GM12878 (cell line): ENCODE measurements at regions not wholly inside any gene's neighbourhood (a gene's known extent, or its start where the extent isn't known, plus 50 kb on each side); places are given as distances from the start of the nearest gene placed in this dataset.

Experiments
- ATF2 ChIP-seq: IDR thresholded peaks from 2 replicates; pipeline ENCODE4 v1.6.1; 2012; ENCODE audit warnings: low read length, inconsistent platforms
- CEBPB ChIP-seq, 2 experiments: fragments of 150-350 bp in 1 of 2; IDR thresholded peaks; 2 replicates each; pipeline ENCODE4 v1.6.1; 2012 to 2014; ENCODE audit warnings: low read depth in 2 of 2, low read length in 2 of 2, borderline replicate concordance in 1 of 2, inconsistent platforms in 1 of 2
- FOXM1 ChIP-seq: IDR thresholded peaks from 2 replicates; pipeline ENCODE4 v1.6.1; 2012; ENCODE audit warnings: low read depth, mild to moderate bottlenecking, inconsistent platforms, low read length, moderate library complexity
- JUNB ChIP-seq: IDR thresholded peaks from 2 replicates; pipeline ENCODE4 v1.6.1; 2016; ENCODE audit warnings: antibody characterized with exemption, mild to moderate bottlenecking
- TF ChIP-seq, protein P1 (sequence below), 3 experiments: IDR thresholded peaks in 2 of 3; conservative IDR thresholded peaks in 1 of 3; 2 replicates each; pipeline ENCODE4 v1.5.1; 2011; ENCODE audit warnings: low read depth in 3 of 3, low read length in 3 of 3, mild to moderate bottlenecking in 3 of 3, control low read depth in 2 of 3, moderate library complexity in 2 of 3, inconsistent platforms in 1 of 3, mixed read lengths in 1 of 3; ENCODE audit not compliant: control insufficient read depth in 2 of 3, insufficient read depth in 1 of 3; ENCODE audit errors: extremely low read depth in 1 of 3
- TF ChIP-seq, protein P2 (sequence below): fragments of 450-650 bp; IDR thresholded peaks from 2 replicates; pipeline ENCODE4 v1.6.1; 2016; ENCODE audit warnings: mild to moderate bottlenecking

GRCh38 chr2:16442971-16443370, 222.7 kb downstream of the CYRIA start:
- TF ChIP-seq FOXM1 (no peak), JUNB (no peak), ATF2 (no peak), CEBPB (IDR thresholded peaks at IDR 0.05; ENCODE audit: borderline replicate concordance in 1 of 2, low read depth in 2 of 2, low read length in 2 of 2) (no peak)
- TF ChIP-seq, protein P1, sequence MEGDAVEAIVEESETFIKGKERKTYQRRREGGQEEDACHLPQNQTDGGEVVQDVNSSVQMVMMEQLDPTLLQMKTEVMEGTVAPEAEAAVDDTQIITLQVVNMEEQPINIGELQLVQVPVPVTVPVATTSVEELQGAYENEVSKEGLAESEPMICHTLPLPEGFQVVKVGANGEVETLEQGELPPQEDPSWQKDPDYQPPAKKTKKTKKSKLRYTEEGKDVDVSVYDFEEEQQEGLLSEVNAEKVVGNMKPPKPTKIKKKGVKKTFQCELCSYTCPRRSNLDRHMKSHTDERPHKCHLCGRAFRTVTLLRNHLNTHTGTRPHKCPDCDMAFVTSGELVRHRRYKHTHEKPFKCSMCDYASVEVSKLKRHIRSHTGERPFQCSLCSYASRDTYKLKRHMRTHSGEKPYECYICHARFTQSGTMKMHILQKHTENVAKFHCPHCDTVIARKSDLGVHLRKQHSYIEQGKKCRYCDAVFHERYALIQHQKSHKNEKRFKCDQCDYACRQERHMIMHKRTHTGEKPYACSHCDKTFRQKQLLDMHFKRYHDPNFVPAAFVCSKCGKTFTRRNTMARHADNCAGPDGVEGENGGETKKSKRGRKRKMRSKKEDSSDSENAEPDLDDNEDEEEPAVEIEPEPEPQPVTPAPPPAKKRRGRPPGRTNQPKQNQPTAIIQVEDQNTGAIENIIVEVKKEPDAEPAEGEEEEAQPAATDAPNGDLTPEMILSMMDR (IDR thresholded peaks at IDR 0.05 in 2 of 3, conservative IDR thresholded peaks at IDR 0.05 in 1 of 3; ENCODE audit: control insufficient read depth in 2 of 3, extremely low read depth in 1 of 3, insufficient read depth in 1 of 3, low read depth in 3 of 3, low read length in 3 of 3) = no peak
- TF ChIP-seq, protein P2, sequence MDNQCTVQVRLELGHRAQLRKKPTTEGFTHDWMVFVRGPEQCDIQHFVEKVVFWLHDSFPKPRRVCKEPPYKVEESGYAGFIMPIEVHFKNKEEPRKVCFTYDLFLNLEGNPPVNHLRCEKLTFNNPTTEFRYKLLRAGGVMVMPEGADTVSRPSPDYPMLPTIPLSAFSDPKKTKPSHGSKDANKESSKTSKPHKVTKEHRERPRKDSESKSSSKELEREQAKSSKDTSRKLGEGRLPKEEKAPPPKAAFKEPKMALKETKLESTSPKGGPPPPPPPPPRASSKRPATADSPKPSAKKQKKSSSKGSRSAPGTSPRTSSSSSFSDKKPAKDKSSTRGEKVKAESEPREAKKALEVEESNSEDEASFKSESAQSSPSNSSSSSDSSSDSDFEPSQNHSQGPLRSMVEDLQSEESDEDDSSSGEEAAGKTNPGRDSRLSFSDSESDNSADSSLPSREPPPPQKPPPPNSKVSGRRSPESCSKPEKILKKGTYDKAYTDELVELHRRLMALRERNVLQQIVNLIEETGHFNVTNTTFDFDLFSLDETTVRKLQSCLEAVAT = no peak
